ENCODE measurements at regions not wholly inside any gene's neighbourhood (a gene's known extent, or its start where the extent isn't known, plus 50 kb on each side); places are given as distances from the start of the nearest gene placed in this dataset.
"Not testable (repeated sequence)": the region's sequence is repeated elsewhere in the genome, so short reads cannot be mapped to it uniquely, and the experiment has no call there.

DNA sequence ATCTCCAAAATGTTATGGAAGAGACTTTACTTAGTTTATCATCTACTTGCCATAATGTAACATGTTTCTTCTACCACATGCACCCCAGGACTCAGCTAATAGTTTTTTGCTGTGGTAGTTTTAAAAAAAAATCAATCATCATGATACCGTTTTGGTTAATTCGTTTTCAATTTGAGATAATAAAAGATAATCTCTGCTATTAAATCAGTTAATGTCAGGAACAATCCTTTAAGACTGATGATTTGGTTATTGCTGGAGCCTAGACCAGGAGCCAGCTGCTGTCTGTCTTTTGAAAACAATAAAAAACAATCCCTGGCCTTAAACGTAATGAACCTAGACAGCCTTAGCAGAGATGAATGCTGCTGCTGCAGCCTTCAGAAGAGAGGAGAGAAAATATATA is 403.7 kb downstream of the OXSM start:
- no peak for DNase-seq

DNA sequence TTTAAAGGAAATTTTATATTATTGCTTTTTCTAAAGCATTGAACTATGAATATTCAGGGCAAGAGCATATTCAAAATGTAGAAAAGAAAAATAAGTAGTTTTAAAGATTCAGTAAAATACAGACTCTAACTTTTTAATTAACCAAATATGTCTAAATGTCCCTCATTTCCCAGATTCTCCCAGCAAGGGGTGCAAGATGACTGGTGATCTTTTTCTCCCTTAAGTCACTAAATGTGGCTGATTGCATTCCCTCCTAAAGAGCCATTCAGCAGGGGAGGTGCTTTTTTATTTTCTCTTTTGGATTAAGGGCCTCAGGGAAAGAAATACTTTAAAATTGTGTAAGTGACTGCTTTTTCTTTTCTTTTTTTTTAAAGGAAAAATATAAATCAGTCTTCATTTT is 406.9 kb downstream of the OXSM start:
- DNase-seq: no peak

DNA sequence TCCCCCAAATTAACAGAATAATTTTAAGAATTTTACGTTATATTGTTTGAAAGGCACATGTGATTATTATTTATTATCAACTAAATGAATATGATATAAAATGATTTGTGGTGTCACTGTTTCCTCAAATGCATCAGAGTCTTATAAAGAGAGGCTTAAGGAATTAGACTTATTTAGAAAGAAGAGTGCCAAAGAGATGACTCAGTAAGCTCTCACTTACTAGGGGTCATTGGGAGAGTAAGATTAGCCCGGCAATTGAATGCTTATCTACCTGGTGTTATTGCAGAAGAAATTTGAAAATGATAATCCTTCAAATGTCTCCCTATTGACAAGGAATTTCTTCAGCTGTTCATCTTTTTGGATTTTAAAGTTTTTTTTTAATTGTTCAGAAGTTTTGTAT is 408.7 kb downstream of the OXSM start:
- no peak for DNase-seq

DNA sequence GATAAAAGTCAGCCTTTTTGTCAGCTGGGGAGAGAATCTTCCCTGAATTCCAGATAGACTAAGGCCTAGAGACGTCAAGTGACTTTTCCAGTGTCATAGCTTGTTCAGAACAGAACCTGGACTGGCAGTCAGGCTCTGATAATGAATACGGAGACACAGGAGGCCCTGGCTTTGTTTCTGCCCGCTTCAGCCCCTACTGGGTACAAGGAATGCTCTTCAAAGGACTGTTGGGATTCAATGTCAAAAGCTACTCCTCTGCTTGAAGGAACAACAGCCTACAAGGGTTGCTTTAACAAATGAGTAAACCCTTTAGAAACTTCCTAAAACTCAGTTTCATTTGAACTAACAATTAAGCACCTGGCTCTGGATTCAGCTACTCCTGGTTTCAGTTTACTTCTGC is 412.3 kb downstream of the OXSM start:
- DNase-seq: no peak

DNA sequence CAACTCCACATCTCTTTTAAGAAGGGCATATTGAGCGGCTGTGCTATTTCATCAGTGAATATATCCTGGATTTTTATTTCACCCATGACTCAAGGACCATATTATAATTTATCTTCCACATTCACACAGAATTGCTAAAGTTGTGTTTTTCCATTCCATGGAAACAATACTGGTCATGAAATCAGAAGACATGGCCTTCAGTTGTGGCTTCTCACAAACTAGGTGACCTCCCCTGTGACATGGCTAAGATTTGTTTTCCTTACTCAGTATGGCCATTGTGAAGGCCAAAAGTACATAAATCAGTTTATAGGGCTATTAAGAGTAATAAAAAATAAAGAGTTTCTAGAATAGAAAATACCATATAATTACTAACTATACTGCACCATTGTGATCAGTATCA is 415.6 kb downstream of the OXSM start:
- DNase-seq: no peak

DNA sequence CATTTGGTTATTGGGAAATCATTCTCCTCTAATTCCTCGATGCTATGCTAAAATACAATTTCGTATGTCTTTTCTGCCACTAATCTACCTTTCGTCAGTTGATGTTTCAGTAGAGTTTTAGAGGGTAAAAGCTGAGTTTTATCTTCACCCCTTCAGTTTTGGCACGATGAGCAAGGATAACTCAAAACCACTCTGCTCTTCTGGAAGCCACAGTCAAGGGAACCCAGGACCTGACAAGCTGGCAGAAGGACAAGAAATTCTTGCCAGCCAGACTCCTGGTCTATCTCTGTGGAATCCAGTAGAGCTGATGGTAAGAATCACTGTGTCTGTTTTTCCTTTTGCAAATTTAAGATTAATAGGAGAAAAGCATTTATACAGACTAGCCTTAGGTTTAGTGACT is 414.4 kb upstream of the LRRC3B start:
- DNase-seq: no peak

DNA sequence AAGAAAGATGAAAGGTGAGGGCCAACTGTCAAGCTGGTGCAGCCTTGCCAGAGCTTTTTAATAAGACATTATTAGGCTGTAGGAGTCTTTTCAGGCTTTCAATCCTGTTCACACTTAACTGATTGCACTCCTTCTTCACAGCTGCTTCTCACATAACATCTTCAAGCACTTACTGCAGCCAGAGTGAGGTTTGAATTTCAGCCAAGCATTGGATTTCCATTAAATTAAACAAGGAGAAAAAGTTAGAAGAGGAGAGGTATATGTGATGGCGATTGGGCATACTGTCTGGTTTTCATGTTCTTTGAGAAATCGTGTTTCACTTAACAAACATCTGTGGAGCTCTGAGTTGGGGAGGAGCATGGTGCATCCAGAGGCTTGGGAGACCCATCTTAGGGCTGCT is 392.8 kb upstream of the LRRC3B start:
- no peak for DNase-seq

DNA sequence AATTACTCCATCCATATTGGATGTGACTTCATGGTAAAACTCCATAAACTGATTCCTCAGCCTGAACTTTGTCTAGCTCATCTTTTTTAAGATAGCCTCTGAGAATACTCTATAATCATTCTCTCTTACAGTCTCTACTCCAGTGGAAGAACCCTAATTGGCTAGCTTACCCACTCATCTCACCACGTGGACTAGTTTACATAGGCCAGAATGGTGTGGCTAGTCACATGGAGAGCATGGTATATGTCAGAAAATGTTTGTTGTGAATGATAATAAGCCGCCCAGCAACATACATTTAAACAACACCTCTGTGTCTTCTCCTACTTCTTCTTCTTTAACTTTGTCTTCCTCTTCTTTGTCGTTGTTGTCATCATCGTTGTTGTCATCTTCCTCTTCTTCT is 389.2 kb upstream of the LRRC3B start:
- DNase-seq: no peak

DNA sequence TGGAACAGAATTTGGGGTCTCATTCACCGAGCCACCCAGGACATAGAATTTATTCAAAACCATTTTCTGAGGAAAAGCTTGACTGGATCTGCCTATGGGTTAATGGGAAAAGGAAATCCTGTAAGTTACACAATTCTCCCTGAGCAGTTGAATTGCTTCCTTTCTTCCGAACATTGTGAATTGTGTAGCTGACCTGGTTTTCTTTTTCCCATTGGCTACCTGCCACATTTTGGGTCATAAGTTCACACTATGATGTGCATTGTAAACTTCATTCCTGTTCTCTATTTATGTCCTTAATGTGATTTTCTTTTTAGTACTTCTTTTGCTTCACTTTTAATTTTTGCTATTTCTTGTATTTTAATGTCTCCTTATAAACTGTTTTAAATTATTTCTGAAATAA is 386.0 kb upstream of the LRRC3B start:
- DNase-seq: no peak

DNA sequence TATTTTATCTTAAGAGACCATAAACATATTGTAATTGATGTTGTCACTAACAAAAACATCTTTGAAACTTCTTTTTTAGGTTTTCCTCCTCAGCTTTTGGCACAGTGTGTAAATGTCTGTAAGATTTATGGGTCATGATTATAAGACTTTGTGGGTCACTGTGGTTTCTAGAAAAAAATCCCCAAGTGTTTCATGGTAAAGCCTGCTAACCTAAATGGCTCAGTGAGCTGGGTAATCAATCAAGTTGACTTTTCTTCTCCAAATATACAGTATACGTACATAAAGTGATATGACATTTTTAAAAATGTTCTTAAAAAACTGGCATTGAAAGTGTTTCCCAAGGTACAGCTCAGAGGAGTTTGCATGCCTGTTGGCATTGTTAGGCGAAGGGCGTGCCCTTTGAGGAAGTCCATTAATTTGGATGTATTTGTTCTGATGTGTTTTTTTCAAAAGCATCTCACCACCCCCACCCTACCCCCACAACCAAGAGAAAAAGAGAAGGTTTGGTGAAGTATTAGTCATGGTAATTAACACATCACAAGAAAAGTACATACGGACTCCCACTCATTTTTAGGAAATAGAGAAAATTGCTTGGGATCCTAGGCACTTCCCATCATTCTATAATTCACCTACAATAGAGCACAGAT is 385.4 kb upstream of the LRRC3B start:
- no peak for DNase-seq

DNA sequence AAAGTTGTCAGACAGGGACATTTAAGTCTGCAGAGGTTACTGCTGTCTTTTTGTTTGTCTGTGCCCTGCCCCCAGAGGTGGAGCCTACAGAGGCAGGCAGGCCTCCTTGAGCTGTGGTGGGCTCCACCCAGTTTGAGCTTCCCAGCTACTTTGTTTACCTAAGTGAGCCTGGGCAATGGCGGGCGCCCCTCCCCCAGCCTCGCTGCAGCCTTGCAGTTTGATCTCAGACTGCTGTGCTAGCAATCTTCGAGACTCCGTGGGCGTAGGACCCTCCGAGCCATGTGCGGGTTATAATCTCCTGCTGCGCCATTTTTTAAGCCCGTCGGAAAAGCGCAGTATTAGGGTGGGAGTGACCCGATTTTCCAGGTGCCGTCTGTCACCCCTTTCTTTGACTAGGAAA is 378.0 kb upstream of the LRRC3B start:
- DNase-seq: not testable (repeated sequence)

DNA sequence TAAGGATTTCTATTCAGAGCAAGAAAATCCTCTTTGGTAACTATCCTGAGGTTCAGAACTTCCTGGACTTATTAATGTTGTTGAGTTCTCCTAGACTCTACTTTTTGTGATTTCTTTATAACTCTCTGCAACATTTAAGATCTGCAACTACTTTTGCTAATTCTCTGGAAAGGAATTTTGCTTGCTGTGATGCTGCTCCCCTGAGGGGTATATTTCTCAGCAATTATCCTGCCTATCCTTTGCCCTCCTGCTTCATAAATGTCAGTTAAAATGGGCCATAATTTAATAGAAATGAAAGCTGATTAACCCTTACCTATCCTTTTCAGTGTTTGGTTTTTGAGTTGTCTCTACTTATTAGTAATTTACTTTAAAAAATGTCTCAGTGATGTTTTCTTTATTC is 377.3 kb upstream of the LRRC3B start:
- DNase-seq: no peak

DNA sequence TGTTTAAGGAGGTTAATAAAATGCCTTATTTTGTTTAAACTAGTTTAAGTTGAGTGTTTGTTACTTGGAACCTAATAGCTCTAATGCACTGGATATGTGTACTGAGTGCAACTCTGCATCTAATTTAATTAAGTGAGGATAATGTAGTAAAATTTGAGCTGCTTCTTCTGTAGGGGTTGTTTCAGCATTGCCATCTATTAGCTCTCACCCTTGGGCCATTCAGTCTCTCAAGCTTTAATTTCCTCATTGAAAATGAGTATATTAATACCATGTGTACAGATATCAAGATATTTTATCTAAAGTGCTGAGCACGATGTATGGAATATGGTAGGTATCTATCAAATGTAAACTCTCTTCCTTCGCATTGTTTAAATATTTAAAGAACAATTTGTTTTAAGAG is 375.7 kb upstream of the LRRC3B start:
- no peak for DNase-seq

DNA sequence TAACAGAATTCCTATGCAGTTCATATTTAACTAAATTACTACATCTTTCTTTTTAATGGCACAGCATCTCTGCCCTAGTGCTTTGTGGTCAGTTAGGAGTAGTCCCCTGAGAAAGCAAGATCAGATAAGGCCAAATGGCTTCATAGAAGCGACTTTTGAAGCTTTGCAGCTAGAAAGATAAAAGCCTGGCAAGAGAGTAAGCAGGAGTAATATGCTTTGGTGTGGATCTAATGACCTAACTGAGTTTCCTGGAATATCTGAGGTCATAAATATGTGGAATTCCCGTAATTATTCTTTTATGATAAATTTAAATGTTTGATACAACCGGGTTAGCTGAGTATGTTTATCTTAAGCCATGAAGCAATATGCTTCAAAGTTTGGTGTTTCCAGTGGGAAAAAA is 374.9 kb upstream of the LRRC3B start:
- DNase-seq: no peak

DNA sequence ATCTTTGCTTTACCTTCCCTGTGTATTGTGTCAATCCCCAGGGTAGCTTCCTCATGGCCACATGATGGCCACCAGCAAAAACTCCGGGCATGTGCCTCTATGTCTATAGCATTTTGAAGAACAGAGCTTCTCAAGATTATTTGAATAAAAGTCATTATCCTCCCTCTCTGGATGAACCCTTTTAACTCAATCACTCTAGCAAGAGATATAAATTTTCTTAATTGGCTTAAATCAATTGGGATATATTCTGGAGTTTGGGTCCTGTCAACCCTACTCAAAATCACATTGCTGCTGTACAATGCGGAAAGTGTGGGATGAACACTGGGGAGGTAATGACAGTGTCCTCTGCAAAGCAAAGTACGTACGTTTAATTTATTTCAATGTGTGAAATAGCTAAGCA is 370.6 kb upstream of the LRRC3B start:
- DNase-seq: no peak

DNA sequence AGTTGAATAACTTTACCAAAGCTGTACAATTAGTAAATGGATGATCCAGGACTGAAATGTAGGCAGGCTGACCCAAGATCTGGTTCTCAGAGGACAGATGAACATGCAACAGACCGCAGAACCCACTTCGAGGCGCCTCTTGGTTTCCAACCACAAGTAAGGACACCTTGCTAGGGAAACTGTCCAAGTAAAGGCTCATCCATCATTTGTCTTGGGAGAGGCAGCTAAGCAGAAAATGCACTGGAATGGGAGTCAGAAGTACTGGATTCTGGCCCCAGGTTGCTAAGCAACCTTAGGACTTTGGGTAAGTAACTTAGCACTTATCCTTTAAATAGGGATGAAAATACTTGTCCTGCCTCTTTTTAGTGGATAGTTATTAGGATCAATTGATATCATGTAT is 366.3 kb upstream of the LRRC3B start:
- no peak for DNase-seq

DNA sequence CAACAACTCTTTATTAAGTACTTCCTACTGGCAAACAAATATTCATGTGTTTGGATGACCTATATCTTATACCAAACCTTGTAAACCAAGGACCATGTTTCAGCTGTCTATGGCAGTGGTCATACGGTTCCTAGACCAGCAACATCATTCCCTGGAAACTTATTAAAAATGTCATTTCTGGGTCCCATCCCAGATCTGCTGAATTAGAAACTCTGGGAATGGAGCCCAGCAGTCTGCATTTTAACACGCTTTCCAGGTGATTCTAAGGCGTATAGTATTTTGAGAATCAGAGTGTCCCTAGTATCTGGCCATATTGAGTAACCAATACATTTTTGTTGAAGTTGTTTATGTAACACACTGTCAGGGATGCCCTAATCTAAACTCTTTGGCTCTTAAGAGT is 363.4 kb upstream of the LRRC3B start:
- no peak for DNase-seq

DNA sequence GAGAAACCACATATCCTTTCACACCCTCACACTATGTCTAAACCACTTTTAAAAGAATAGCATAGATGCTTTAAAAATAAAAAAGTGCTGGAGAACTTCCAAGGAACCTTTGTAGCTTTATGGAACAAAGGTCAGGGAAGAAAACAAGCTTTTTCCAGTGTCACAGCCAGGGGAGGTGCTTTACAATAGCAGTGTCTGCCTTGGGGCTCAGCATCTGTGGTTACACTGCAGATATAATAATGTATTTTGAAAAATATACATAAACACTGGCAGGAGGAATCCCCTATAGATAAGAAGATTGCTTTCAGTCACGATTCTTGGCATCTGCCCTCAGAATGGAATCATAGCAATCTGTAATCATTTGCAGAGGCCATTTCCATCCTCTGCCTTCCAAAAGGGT is 362.4 kb upstream of the LRRC3B start:
- no peak for DNase-seq

DNA sequence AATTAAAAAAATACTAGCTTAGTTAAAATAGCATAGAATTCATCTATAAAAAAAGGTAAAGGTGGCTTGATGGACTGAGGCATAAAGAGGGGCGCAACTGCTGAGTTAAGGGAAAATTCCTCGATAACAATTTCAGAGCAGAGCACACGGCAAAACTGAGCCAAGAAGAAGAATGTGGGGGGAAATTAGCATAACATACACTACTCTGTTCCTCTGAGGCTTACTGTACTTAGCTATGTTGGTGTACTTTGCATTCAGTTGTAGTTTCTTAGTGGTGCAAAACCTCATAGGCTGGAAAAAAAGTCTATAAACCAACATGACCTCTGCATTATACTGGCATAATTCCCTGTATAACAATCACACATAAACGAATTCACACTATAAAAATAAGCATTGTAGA is 357.9 kb upstream of the LRRC3B start:
- DNase-seq: no peak

DNA sequence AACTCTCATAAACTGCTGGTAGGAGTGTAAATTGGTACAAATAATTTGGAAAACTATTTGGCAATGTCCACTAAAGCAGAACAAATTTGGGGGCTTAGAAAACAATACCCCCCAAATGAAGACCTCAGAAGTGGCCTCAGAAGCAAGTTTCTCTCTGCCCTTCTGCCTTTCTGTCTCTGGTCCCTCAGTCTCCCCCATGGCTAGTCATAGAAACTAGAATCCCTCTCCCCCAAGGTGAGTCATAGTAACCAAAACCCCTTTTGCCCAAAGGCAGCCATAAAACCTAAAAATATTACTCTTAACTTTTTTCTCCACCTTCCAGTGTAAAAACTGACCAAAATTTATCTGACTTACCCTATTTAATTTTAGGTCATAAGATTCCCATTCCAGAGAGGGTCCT is 350.7 kb upstream of the LRRC3B start:
- no peak for DNase-seq

DNA sequence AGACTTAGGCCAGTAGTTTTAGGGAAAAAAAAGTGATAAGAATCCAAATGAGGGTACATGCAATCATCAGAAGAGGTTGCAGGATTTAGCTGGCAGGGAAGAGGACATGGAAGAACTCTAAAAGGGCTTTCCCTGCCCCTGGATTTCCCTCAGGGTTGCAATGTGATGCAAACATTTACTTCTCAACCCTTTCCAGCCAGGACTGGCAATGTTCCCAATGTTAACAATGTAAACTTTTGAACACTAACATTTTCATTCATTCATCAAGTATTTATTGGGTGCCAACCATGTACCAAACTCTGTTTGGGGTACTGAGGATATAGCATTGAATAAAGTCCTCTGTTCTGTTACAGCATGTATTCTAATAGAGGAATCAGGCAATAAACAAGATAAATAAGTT is 349.4 kb upstream of the LRRC3B start:
- DNase-seq: no peak

DNA sequence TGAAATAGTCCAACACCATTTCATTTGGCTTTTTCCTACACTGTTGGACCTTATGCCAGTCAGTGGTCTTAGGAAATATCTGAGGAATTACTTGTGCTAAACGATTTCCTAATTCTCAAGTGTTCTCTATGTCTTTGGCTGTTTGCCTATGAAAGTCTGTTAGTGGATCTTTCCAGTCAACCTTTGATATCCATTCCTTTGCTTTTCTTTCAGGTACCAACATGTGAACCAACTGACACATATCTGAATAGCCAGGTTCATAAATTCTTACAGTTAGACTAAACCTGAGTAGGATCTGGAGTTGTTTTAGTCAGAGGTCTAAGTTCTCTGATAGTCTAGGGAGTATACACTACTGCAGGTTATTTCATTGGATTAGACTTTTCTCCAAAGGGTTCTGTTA is 343.5 kb upstream of the LRRC3B start:
- DNase-seq: no peak

DNA sequence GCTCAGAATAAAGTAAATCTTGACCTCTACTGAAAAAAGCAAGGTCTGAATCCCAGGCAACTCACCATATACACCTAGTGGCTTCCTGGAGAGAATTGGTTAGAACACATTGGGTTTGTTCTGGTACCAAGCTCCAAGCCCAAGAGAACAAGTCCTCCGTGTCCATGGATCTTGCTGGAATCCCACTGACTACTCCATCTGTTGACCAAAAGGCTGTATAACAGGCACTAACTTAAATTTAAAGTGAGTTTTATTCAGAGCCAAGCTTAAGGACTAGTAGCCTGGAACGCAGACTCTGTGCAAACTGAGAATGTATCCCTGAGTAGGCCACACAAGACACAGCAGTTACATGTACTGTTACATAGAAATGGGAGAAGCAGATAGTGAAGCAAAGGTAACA is 342.1 kb upstream of the LRRC3B start:
- DNase-seq: no peak

DNA sequence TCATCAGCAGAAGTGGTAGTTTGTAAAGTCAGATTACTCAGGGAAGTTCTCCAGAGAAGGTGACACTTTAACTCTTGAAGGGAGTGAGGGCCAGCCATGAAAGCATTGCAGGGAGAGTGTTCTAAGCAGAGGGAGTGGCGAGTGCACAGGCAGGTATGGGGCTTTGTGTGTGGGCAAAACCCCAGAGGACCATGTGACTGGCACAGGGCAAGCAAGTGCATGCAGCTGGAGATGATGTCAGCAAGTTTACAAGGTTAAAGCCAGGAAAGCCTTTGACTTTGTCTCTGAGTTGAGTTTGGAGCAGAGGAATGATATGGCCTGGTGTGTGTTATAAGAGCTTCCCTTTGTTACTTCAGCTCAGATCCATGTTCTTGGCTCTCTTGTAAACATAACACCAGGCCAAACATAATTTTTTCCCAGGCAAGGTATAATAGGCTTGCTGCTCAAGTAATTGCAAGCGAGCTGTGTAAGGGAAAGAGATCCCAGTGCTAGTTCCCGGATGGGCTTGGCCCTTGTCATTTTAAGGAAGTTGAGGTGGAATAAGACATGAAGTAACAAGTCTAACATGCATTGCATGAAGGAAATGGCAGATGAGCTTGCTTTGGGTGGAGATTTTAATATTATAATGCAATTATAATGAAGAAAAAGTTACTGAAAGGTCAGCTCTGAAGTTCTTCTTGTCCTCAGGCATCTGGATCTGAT is 341.1 kb upstream of the LRRC3B start:
- DNase-seq: no peak

DNA sequence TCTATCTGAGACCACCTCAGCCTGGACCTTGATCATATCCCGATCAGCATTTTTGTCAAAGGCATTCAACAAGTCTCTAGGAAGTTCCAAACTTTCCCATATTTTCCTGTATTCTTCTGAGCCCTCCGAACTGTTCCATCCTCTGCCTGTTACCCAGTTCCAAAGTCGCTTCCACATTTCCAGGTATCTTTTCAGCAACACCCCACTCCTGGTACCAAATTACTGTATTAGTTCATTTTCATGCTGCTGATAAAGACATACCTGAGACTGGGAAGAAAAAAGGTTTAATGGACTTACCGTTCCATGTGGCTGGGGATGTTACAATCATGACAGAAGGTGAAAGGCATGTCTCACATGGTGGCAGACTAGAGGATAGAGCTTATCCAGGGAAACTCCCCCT is 338.1 kb upstream of the LRRC3B start:
- DNase-seq: not testable (repeated sequence)
